ENCODE measurements at regions not wholly inside any gene's neighbourhood (a gene's known extent, or its start where the extent isn't known, plus 50 kb on each side); places are given as distances from the start of the nearest gene placed in this dataset.
"Not testable (repeated sequence)": the region's sequence is repeated elsewhere in the genome, so short reads cannot be mapped to it uniquely, and the experiment has no call there.

DNA sequence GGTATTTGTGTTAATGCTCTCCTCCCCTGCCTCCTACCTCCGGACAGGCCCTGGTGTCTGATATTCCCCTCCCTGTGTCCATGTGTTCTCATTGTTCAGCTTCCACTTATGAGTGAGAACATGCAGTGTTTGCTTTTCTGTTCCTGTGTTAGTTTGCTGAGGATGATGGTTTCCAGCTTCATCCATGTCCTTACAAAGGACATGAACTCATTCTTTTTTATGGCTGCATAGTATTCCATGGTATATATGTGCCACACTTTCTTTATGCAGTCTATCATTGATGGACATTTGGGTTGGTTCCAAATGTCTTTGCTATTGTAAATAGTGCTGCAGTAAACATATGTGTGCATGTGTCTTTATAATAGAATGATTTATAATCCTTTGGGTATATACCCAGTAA lies 105.2 kb upstream of the SNX2 start:
- DNase-seq (ENCODE audit: low read depth), result not testable (repeated sequence)

DNA sequence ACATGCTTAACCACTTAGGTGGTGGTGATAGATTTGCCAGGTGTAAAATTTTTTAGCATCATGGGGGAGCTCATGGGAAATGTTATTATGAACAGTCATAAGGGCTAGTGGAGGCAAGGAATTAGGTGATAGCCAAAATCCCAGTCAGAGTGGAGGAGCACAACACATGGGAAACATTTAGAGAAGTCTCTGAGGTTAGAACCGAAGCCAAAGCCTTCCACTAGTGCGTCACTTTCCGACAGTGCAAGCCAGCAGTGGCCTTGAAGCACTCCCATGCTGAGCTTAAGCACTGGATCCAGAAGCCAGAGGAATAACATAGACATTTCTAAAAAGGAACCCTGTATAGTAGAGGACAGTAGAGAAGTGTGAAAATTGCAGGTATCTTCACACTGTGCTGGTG lies 101.5 kb upstream of the SNX2 start:
- no peak for DNase-seq (ENCODE audit: low read depth)

DNA sequence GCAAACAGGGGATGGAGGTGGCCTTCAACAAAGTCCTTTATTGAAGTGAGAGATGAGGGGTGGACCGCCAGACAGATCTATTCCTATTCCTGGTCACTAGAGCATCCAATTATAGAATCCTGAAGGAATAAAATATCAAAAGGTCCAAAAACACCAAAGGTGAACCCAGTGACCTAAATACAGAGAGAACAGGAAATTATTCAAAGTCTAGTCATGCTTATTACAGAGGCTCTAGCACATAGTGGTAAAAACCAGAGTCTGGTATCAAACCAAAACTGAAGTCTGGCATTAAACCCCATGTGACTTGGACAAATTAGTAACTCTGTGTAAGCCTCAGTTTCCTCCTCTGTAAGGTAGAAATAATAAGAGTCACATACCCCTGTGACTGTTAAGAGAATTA lies 100.5 kb upstream of the SNX2 start:
- no peak for DNase-seq (ENCODE audit: low read depth)

DNA sequence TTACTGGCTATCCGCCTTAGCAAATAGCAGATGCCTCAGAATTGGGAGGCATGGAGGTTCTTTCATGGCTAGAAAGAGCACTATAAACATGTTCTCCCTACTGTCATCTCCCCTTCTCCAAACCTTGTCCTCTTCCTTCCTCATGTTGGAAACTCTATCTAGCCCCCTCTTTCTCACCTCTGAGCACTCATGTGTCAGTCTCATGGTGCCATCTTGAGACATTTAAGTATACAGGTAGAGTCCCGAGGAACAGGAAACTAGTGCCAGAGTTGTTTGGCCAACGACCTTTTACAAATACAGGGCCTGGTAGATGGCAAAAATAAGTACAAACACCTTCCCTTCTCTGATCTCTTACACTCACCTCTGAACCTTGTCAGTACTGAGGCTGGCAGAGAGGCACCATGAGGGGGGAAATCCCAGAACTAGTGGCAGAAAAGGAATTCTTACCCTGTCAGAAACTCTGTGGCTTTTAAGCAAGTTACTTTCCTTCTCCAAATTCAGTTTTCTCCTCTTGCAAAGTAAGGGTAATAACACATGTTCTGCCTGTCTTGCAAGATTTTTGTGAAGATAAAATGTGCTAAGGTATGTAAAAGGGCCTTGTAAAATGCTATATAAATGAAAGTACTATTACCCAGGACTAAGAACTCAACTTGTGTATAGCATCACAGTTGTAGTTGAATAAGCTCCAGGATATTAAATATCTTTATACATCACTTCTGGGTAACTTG lies 94.1 kb upstream of the SNX2 start:
- DNase-seq (ENCODE audit: low read depth), result no peak

DNA sequence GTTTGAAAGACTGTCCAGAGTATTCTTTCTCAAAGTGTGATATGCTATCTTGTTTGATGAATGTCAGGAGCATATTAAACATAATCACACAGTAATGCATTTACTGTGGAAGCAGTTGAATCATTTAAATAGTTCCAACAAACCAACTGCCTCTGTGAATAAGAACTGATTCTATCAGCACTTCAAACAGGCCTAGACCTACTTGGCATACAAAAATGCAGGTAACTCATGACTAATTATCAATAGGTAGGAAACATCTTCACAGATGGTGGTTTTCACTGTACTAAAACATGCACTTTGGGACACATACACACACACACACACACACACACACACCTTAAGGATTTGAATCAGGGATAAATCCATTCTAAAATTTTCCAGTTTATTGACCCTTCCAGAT lies 91.2 kb upstream of the SNX2 start:
- no peak for DNase-seq (ENCODE audit: low read depth)

DNA sequence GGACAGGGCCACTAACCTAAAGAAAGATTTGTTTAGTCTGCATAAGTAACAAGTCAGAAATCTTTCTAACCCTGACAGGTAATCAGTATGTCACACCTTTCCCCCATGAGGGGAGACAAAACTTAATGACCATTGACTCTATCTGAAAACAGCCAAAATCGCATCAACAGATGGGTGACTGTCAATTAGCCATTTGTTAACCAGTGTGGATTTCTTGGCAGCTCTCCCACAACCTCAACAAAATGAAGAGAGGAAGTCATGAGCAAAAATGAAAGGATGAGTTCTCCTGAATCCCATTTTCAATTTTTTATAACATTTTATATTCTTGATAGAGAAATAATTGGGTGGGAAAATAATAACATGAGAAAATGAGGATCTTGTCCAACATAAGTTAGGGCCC lies 84.6 kb upstream of the SNX2 start:
- no peak for DNase-seq (ENCODE audit: low read depth)

DNA sequence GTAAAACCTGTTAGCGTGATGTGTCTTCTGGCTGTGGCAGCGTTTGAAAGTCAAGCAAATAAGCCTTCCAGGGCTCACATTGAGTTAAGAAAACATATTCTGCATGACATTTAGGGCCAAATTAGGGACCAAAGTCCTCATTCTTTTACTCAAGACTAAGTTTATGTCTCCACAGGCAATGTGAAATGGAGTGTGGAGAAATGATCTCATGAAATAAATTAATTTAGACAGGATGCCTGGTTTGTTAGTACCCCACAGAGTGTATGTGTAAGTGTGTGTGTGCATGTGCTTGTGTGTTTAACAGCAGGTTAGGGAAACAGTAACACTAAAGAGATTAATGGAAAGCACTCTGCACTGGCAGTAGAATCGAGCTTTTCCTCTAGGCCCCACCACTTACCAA lies 82.9 kb upstream of the SNX2 start:
- no peak for DNase-seq (ENCODE audit: low read depth)

DNA sequence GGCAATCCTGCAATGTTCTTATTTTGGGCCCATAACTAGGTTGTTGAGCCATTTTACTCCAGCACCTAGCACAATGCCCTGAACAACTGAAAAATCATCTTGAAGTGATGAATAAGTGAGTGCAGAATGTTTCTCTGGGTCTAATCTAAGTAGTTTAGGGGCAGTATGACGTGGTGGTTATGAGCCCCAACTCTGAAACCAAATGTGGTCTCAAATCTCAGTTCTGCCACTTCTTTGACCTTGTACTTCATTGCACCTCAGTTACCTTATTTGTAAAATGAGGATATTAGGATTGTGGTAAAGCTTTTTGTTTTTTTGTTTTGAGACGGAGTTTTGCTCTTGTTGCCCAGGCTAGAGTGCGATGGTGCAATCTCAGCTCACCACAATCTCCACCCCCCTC lies 80.9 kb upstream of the SNX2 start:
- no peak for DNase-seq (ENCODE audit: low read depth)

DNA sequence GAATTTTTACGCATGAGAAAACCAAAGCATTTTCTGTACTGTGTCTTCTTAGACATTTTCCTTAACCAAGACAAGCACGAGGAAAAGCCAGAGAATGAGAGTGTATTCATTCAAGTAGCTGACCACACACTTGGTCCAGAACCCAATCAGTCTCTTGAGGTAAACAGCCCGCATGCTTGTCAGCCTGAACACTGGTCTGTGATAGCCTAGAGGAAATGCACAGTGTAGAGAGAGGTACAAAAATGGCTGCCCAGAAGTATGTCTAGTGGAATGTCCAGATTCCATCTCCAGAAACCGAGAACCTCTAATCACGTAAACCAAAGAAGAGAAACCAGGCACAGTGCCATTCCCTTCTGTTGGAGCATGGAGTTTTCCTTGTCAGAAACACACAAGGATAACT lies 80.0 kb upstream of the SNX2 start:
- DNase-seq (ENCODE audit: low read depth), result no peak

DNA sequence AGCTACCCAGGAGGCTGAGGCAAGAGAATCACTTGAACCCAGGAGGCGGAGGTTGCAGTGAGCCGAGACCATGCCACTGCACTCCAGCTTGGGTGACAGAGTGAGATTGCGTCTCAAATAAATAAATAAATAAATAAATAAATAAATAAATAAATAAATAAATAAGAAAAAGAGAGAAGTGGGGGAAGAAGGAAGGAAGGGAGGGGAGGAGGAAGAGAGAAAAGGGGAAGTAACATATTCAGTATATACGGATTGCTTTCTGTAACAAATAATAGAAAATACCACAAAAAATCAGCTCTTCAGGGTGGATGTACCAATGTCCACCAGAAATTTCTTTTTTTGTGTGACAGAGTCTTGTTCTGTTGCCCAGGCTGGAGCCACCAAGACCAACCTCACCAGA lies 78.1 kb upstream of the SNX2 start:
- not testable (repeated sequence) for DNase-seq (ENCODE audit: low read depth)

DNA sequence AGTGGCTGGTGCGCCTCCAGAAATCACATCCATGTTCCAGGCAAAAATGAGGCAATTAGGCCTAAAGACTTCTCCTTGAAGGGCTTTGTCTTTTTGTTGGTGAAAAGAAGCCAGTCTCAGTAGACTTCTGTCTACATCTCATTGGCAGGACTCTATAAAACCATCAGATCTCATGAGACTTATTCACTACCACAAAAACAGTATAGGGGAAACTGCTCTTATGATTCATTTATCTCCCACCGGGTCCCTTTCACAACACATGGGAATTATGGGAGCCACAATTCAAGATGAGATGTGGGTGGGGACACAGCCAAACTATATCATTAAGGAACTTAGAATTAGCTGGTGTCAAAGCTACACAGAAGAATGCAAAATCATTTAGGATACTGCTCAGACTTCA lies 77.7 kb upstream of the SNX2 start:
- DNase-seq (ENCODE audit: low read depth), result no peak

DNA sequence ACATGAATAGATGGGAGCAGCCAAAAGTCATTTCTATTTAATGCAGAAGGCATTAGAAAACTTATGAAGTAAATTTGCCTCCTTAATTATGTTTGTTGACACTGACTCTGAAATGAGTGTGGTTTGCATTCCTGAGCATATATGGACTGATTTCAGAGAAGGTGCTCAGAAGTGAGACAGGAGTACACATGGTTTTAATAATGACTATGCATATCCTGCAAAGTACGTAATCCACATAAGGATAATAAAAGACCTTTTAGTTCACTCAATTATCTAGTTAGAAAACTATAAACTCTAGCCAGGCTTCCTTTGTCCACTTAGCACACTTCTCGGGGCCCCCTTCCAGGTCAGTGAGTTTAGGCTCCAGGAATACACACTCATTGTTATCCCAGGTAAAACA lies 75.7 kb upstream of the SNX2 start:
- no peak for DNase-seq (ENCODE audit: low read depth)

DNA sequence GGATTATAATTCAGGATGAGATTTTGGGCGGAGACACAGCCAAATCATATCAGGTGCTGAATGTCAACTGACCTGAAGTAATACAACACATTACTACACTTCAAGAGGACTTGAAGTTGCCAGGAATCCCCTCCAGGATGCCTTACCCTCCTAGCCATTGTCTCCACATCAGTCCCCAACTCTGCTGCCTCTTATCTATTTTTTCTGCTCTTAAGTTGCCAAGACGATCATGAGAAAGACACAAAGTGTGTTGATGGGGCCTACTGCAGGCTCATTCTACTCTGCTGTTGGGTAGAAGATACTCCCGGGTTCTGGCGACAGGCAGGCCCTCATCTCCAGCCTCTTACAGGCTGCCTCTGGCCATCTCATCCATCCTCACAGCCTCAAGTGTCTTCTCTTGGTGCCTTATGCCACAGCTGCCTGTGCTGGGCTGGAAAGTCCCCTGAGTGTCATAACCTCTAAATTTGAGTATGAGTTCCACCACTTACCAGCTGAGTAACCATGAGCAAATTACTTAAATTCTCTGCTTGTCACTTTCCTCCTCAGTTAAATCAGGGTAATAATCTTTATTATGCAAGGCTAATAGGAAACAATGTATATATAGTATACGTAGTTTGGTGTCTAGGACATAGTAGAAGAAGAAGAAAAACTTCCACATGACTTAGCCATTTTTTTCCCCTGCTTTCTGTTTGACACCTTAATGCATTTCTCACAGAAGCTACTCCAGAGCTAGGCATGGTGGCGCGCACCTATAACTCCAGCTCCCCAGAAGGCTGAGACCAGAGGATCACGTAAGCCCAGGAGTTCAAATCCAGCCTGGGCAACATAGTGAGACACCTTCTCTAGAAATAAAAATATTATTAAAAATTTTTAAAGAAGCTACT lies 73.0 kb upstream of the SNX2 start:
- no peak for DNase-seq (ENCODE audit: low read depth)

DNA sequence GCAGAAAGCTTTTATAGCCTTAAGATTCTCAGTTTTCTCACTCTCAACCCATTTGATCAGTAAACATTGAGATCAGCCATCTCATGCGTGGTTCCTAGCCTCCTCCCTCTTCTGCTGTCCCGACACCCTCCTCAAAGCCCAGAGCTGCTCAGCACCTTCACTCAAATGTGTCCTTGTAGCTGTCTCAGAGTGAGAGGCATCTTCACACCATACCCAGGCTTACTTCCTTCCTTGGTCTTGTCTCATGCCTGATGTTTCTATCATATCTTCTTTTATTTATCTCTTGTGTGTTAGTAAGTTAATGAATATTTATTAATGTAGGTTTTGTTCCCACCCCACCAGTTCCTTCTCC lies 72.4 kb upstream of the SNX2 start:
- DNase-seq (ENCODE audit: low read depth), result no peak

DNA sequence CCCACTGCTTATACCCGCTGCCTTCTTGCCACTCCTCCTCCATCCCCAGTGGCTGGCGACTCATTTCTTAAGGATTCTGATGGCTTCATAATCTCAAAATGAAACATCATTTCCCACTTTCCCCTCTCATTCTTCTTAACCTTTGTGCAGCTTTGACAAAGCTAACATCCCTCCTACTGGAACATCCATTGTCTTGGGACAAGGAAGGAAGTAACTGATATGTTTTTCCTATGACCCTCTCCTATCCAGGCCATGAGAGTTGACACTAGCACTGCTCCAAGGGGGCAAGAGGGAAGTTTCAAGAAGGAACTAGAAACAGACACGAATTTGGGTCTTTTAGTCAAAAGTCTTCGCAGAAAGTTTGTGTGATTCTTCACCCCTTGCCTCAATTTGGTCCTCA lies 71.7 kb upstream of the SNX2 start:
- DNase-seq (ENCODE audit: low read depth), result no peak

DNA sequence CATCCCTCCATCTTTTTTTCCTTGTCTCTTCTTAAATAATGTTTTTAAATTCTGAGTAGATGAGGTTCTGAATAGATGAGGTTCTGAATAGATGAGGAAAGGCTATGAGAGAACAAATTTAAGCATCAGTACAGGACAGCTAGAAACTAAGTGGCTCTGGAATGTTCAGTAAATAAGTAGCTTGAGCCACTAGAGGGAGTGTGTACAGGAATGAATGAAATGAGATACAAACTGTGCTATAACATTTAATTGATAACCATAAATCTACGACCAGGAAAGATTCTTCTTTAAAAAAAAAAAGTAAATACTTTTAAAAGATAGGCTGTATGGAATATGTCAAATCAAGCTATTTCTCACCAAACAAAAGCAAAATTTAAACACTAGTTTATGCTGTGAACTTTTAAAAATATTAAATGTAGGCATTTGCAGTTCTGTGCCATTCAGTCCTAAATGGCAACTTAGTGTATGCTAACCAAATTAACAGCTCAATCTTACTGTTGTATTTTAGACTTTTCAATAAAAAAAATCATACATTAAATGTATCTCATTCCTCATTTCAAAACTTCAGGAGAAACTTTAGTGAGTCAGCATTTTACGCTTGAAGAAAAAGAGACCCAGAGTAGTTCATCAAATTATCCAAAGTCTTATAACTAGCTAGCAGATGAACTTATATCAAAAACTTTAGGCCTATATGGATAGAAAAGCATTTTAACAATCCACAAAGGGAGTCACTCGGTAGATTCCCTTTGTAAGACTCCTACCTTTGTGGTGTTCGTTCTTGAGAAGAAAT lies 70.4 kb upstream of the SNX2 start:
- DNase-seq (ENCODE audit: low read depth), result no peak

DNA sequence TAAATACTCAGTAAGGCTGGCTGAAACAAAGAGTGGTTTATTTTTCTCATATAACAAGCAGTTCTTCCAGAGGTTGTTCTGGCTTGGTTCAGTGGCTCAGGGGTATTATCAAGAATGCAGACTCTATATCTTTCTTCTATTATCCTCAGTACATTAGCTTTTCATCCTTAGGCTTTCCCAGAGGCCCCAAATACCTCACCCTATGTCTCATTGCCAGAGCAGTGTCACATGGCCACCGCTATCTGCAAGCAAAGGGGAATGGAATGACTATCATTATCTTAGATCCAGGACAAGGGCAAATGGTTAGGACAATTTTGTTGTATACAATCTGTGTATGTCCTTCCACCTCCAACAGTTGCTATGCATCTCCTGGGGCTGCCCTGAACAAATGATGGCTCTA lies 69.0 kb upstream of the SNX2 start:
- DNase-seq (ENCODE audit: low read depth), result no peak

DNA sequence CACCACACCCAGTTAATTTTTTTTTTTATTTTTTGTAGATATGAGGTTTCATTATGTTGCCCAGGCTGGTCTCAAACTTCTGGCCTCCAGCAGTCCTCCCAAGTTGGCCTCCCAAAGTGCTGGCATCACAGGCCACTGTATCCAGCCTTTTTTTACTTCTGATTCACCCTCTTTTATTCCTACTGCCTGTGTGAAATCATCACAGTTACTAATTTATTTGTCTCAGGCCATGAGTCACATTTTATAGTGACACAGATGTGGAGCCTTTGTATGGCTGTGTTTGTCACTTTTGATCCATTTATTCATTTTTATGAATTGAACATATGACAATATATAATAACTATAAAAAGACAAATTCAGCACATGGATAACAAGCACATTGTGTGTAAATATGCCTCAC lies 67.1 kb upstream of the SNX2 start:
- DNase-seq (ENCODE audit: low read depth), result no peak

DNA sequence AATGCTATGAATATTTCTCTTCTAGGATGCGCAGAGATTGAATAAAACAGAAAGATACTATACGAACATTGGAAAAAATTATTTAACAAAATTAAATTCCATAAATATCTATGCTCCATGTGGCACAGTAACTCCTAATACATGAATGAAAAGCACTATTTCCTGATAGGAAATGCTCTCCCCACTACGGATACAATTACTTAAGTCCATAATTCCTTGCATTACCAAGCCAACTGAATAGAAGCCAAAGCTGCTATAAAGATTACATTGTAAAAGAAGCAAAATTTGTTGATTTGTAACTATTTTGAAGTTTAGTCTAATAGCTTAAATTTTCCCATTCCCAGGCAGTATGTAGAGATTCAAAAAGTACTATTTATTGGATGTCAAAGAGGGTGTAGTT lies 61.8 kb upstream of the SNX2 start:
- no peak for DNase-seq (ENCODE audit: low read depth)

DNA sequence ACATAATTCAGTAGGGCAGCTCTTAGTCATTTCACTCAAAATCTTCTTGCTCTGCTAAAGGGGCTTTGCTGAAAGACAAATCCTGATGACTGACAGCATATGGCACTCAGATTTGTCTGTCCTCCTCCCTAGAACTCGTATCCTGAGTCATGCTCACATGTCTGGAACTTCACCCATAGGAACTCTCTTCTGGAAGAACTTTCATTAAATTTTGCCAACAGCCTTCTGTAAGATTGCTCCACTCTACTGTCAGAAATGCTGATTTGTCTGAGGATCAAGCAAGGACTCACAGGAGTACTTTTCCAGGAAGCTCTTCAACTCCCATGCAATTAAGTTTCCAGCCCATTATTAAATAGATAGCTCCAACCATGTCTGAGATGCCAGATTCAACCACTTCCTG lies 59.8 kb upstream of the SNX2 start:
- DNase-seq (ENCODE audit: low read depth), result no peak

DNA sequence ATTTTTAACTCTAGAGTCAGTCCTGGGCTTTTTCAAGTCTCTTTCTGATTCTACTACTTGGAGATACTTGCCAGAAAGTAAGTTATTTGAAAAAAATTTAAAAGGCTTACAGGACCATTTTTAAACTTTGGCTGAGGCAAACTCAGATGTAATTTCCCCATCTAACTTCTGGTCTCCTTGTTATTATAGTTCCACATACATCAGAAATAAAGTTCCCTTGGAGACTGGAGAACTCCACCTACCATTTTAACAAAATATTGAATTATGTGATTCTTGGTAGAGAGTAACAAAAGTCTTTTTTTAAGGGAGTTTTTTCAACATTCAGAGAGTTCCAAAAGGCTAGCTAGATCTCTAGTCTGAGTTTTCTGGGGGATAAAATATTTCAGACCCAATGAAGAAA lies 56.3 kb upstream of the SNX2 start:
- no peak for DNase-seq (ENCODE audit: low read depth)

DNA sequence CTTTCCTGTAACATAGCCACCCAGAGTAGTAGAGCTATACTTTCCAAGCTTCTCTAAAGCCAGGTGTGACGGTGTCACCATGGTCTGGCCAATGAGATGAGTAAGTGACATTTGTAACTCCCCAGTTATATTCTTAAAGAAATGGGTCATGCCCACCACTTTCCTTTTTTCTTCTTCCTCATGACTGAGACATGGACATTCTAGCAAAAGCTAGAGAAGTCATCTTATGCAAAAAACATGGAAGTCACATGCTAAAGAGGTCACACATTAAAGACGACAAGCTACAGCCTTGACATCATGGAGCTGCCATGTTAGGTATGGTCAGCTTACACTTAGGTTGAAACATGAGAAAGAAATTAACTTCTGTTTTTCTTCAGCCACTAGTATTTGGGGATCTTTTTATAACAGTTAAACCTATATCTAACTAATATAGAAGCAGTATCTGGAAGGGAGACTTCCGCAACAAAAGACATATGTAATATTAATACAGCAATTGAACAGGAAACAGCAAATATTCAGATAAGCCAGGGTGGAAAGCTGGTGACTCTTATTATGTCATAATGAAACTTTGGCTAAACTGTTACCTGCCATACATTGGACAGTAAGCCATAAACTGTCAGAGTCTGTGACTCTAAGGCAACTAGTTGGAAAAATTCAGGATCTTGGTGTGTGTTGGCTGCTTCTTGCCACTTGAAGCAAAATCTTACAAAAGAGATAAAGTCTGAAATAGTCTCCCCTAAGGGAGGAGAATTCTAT lies 54.7 kb upstream of the SNX2 start:
- no peak for DNase-seq (ENCODE audit: low read depth)

All from non-pigmented ciliary epithelial cell (primary cell).